HEK293 (cell line): ENCODE measurements at regions not wholly inside any gene's neighbourhood (a gene's known extent, or its start where the extent isn't known, plus 50 kb on each side); places are given as distances from the start of the nearest gene placed in this dataset.

Experiments used
- CTCF ChIA-PET: fragments of 350-600 bp; formaldehyde crosslinking; extraction: SDS; loops from one replicate; lab custom pipeline; 2021; ENCODE audit warnings: antibody characterized with exemption; lab: Yijun Ruan, JAX
- POLR2A ChIA-PET: fragments of 300-600 bp; formaldehyde crosslinking; extraction: SDS; loops from one replicate; lab custom pipeline; 2020; ENCODE audit warnings: antibody characterized with exemption, inconsistent platforms; lab: Yijun Ruan, JAX
- H3K27ac ChIP-seq: fragments of 200-500 bp; sonication (Bioruptor generic); 2 replicates; pipeline ENCODE4 v1.5.1; 2014; ENCODE audit warnings: low read depth, low read length, control low read depth, inconsistent platforms; ENCODE audit errors: extremely low read depth
- H3K36me3 ChIP-seq, 2 experiments: fragments of 200-500 bp in 1 of 2; sonication (Bioruptor generic) in 1 of 2; 1 replicate in 1 of 2; 2 replicates in 1 of 2; pipeline ENCODE4 v1.5.1; 2014 to 2017; ENCODE audit warnings: inconsistent platforms in 2 of 2, low read length in 2 of 2; ENCODE audit not compliant: control insufficient read depth in 2 of 2, insufficient read depth in 1 of 2
- H3K4me1 ChIP-seq: fragments of 200-500 bp; sonication (Bioruptor generic); 2 replicates; pipeline ENCODE4 v1.5.1; 2014; ENCODE audit warnings: mild to moderate bottlenecking, low read length, inconsistent platforms; ENCODE audit not compliant: control insufficient read depth, insufficient read depth
- H3K4me3 ChIP-seq: 2 replicates; pipeline ENCODE4 v1.5.1; 2011; ENCODE audit warnings: low read depth, mild to moderate bottlenecking, control low read depth, low read length, moderate library complexity
- H3K9me3 ChIP-seq: fragments of 200-500 bp; sonication (Bioruptor generic); 2 replicates; pipeline ENCODE4 v1.5.1; 2014; ENCODE audit warnings: low read depth, low read length, inconsistent platforms; ENCODE audit not compliant: control insufficient read depth, insufficient read depth
- BCL11B ChIP-seq: fragments of 450-650 bp; formaldehyde crosslinking; IDR thresholded peaks from 2 replicates; pipeline ENCODE4 v1.5.1; 2016; ENCODE audit warnings: low read depth, missing biosample characterization, missing genetic modification characterization
- KLF1 ChIP-seq: fragments of 450-650 bp; formaldehyde crosslinking; IDR thresholded peaks from 2 replicates; pipeline ENCODE4 v1.5.1; 2016; ENCODE audit warnings: missing biosample characterization, missing genetic modification characterization
- KLF9 ChIP-seq: fragments of 450-650 bp; formaldehyde crosslinking; IDR thresholded peaks from 2 replicates; pipeline ENCODE4 v1.5.1; 2016; ENCODE audit warnings: missing biosample characterization, missing genetic modification characterization, low read depth
- PRDM10 ChIP-seq: fragments of 450-650 bp; formaldehyde crosslinking; IDR thresholded peaks from 2 replicates; pipeline ENCODE4 v1.5.1; 2016; ENCODE audit warnings: missing biosample characterization, missing genetic modification characterization
- RBAK ChIP-seq: fragments of 450-650 bp; formaldehyde crosslinking; IDR thresholded peaks from 2 replicates; pipeline ENCODE4 v1.5.1; 2016; ENCODE audit warnings: missing biosample characterization, missing genetic modification characterization
- WT1 ChIP-seq: fragments of 450-650 bp; formaldehyde crosslinking; IDR thresholded peaks from 2 replicates; pipeline ENCODE4 v1.5.1; 2016; ENCODE audit warnings: missing biosample characterization, missing genetic modification characterization
- ZBTB6 ChIP-seq: fragments of 450-650 bp; formaldehyde crosslinking; IDR thresholded peaks from 2 replicates; pipeline ENCODE4 v1.5.1; 2017; ENCODE audit warnings: missing biosample characterization, missing genetic modification characterization
- ZFP3 ChIP-seq: fragments of 450-650 bp; formaldehyde crosslinking; IDR thresholded peaks from 2 replicates; pipeline ENCODE4 v1.5.1; 2016; ENCODE audit warnings: low read depth, missing biosample characterization, missing genetic modification characterization
- ZIC2 ChIP-seq: fragments of 450-650 bp; formaldehyde crosslinking; IDR thresholded peaks from 2 replicates; pipeline ENCODE4 v1.5.1; 2016; ENCODE audit warnings: missing biosample characterization, missing genetic modification characterization
- ZNF112 ChIP-seq: fragments of 450-650 bp; formaldehyde crosslinking; IDR thresholded peaks from 2 replicates; pipeline ENCODE4 v1.5.0; 2017; ENCODE audit warnings: missing biosample characterization, missing genetic modification characterization
- ZNF155 ChIP-seq: fragments of 450-650 bp; formaldehyde crosslinking; IDR thresholded peaks from 2 replicates; pipeline ENCODE4 v1.5.1; 2016; ENCODE audit warnings: missing biosample characterization, missing genetic modification characterization
- ZNF184 ChIP-seq: fragments of 450-650 bp; IDR thresholded peaks from 2 replicates; pipeline ENCODE4 v1.5.1; 2018; ENCODE audit warnings: missing biosample characterization, mild to moderate bottlenecking, missing genetic modification characterization
- ZNF2 ChIP-seq: fragments of 450-650 bp; formaldehyde crosslinking; IDR thresholded peaks from 2 replicates; pipeline ENCODE4 v1.5.1; 2016; ENCODE audit warnings: missing biosample characterization, missing genetic modification characterization
- ZNF211 ChIP-seq: fragments of 450-650 bp; formaldehyde crosslinking; IDR thresholded peaks from 2 replicates; pipeline ENCODE4 v1.5.1; 2016; ENCODE audit warnings: low read depth, missing biosample characterization, missing genetic modification characterization
- ZNF248 ChIP-seq: fragments of 450-650 bp; formaldehyde crosslinking; IDR thresholded peaks from 2 replicates; pipeline ENCODE4 v1.5.1; 2017; ENCODE audit warnings: missing biosample characterization, missing genetic modification characterization
- ZNF501 ChIP-seq: fragments of 450-650 bp; formaldehyde crosslinking; IDR thresholded peaks from 2 replicates; pipeline ENCODE4 v1.5.1; 2016; ENCODE audit warnings: missing biosample characterization, missing genetic modification characterization
- ZNF518A ChIP-seq: fragments of 450-650 bp; formaldehyde crosslinking; conservative IDR thresholded peaks from 2 replicates; pipeline ENCODE4 v1.5.1; 2016; ENCODE audit warnings: low read depth, missing biosample characterization, missing genetic modification characterization
- ZNF544 ChIP-seq: fragments of 450-650 bp; formaldehyde crosslinking; IDR thresholded peaks from 2 replicates; pipeline ENCODE4 v1.5.0; 2017; ENCODE audit warnings: missing biosample characterization, missing genetic modification characterization
- ZNF600 ChIP-seq: fragments of 450-650 bp; formaldehyde crosslinking; IDR thresholded peaks from 2 replicates; pipeline ENCODE4 v1.5.1; 2016; ENCODE audit warnings: missing biosample characterization, missing genetic modification characterization
- ZNF639 ChIP-seq: fragments of 450-650 bp; formaldehyde crosslinking; IDR thresholded peaks from 2 replicates; pipeline ENCODE4 v1.5.1; 2016; ENCODE audit warnings: missing biosample characterization, missing genetic modification characterization
- ZNF776 ChIP-seq: fragments of 450-650 bp; formaldehyde crosslinking; IDR thresholded peaks from 2 replicates; pipeline ENCODE4 v1.5.0; 2017; ENCODE audit warnings: missing biosample characterization, missing genetic modification characterization, borderline replicate concordance
- TF ChIP-seq, protein P1 (sequence below): fragments of 450-650 bp; formaldehyde crosslinking; IDR thresholded peaks from 2 replicates; pipeline ENCODE4 v1.5.1; 2016; ENCODE audit warnings: missing biosample characterization, missing genetic modification characterization
- TF ChIP-seq, protein P2 (sequence below): fragments of 450-650 bp; formaldehyde crosslinking; IDR thresholded peaks from 2 replicates; pipeline ENCODE4 v1.5.1; 2017; ENCODE audit warnings: missing biosample characterization, missing genetic modification characterization

DNA sequence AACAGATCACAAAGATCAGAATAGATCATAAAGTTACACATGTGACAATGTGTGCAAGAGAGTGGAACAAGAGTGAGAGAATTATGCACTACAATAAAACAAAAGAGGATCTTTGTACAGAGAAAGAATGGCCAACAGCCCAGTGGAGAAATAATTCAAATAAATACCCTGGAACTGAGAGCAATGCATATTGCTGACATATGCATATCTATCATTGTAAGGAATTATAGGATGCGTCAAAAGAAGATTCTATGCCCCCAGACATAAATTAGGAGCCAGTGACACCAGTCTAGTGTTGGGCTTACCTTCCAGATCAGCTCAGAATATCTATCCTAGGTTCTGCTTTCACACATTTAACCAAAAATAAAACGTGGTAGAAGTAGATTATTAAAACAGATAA, 320.1 kb upstream of the VCX start:
- no peaks in the 10 kb centered on the region for H3K36me3 ChIP-seq
- TF ChIP-seq, protein P1, sequence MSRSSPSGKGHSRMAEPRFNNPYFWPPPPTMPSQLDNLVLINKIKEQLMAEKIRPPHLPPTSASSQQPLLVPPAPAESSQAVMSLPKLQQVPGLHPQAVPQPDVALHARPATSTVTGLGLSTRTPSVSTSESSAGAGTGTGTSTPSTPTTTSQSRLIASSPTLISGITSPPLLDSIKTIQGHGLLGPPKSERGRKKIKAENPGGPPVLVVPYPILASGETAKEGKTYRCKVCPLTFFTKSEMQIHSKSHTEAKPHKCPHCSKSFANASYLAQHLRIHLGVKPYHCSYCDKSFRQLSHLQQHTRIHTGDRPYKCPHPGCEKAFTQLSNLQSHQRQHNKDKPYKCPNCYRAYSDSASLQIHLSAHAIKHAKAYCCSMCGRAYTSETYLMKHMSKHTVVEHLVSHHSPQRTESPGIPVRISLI, result no peak
- TF ChIP-seq ZNF211 (tag by site-specific recombination), result no peak
- TF ChIP-seq ZNF600 (tag by site-specific recombination), result no peak
- TF ChIP-seq WT1, result no peak
- no peak for TF ChIP-seq ZNF2 (tag by site-specific recombination)
- no peak for TF ChIP-seq KLF1 (tag by site-specific recombination)
- no peak for TF ChIP-seq RBAK
- no peak for TF ChIP-seq BCL11B
- TF ChIP-seq ZNF112 (tag by site-specific recombination), result no peak
- TF ChIP-seq, protein P2, sequence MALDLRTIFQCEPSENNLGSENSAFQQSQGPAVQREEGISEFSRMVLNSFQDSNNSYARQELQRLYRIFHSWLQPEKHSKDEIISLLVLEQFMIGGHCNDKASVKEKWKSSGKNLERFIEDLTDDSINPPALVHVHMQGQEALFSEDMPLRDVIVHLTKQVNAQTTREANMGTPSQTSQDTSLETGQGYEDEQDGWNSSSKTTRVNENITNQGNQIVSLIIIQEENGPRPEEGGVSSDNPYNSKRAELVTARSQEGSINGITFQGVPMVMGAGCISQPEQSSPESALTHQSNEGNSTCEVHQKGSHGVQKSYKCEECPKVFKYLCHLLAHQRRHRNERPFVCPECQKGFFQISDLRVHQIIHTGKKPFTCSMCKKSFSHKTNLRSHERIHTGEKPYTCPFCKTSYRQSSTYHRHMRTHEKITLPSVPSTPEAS (tag by site-specific recombination), result no peak
- TF ChIP-seq ZFP3, result no peak
- no peak for TF ChIP-seq KLF9 (tag by site-specific recombination)
- no peak for TF ChIP-seq ZNF501 (tag by site-specific recombination)
- no peak for TF ChIP-seq ZNF776 (tag by site-specific recombination)
- H3K27ac ChIP-seq, result no peak overlapping the region
- H3K4me3 ChIP-seq, result no peak overlapping the region
- ChIA-PET CTCF (no interaction called here), POLR2A (no interaction called here)
- H3K4me1 ChIP-seq, result no peaks in the 10 kb centered on the region
- H3K9me3 ChIP-seq, result no peaks in the 10 kb centered on the region

- H3K4me1 ChIP-seq, result no peaks in the 10 kb centered on the region
- H3K9me3 ChIP-seq, result no peaks in the 10 kb centered on the region
- no peaks in the 10 kb centered on the region for H3K36me3 ChIP-seq
- no peak overlapping the region for H3K4me3 ChIP-seq
- no peak overlapping the region for H3K27ac ChIP-seq
- POLR2A ChIA-PET, result no interaction called here
- CTCF ChIA-PET, result no interaction called here
- TF ChIP-seq ZNF248 (no peak), ZNF184 (tag by site-specific recombination) (no peak), ZNF544 (tag by site-specific recombination) (no peak), ZNF639 (no peak), ZBTB6 (no peak), PRDM10 (tag by site-specific recombination) (no peak), ZIC2 (tag by site-specific recombination) (no peak), ZNF155 (tag by site-specific recombination) (no peak), ZNF518A (tag by site-specific recombination) (no peak)
Measured at GRCh38 chrX:7515681-7516413, 327.1 kb upstream of the VCX start.
